AG10803 (cell line): ENCODE measurements at regions not wholly inside any gene's neighbourhood (a gene's known extent, or its start where the extent isn't known, plus 50 kb on each side); places are given as distances from the start of the nearest gene placed in this dataset.

Source experiments
- DNase-seq: peaks from one replicate; pipeline ENCODE4 v3.0.0; 2010; ENCODE audit warnings: low read depth
- H3K4me3 ChIP-seq: 2 replicates; pipeline ENCODE4 v1.5.1; 2011; ENCODE audit warnings: mild to moderate bottlenecking, low read length, control low read depth
- CTCF ChIP-seq: conservative IDR thresholded peaks from 2 replicates; pipeline ENCODE4 v1.5.1; 2011; ENCODE audit warnings: mild to moderate bottlenecking, low read length, control low read depth, inconsistent platforms

GRCh38 chr11:69427906-69428880 lies 53.3 kb upstream of the LINC01488 start:
- DNase-seq = no peak
- H3K4me3 ChIP-seq = no peak overlapping the region
- no peak for TF ChIP-seq CTCF

GRCh38 chr11:69429716-69430491 lies 51.6 kb upstream of the LINC01488 start:
- no peak for TF ChIP-seq CTCF
- no peak for DNase-seq
- no peak overlapping the region for H3K4me3 ChIP-seq

- peak; percentile 15 for DNase-seq
- no peak for TF ChIP-seq CTCF
- H3K4me3 ChIP-seq = no peak overlapping the region
Observed at GRCh38 chr11:69430566-69430965, 50.9 kb upstream of the LINC01488 start.

GRCh38 chr11:69431136-69431535 lies 50.3 kb upstream of the LINC01488 start:
- no peak for DNase-seq
- TF ChIP-seq CTCF = no peak
- H3K4me3 ChIP-seq = no peak overlapping the region
